PC-3 (cell line): ENCODE measurements at regions not wholly inside any gene's neighbourhood (a gene's known extent, or its start where the extent isn't known, plus 50 kb on each side); places are given as distances from the start of the nearest gene placed in this dataset.

Experiments
- ATAC-seq: fragments of 200-7000 bp; cut with Tn5 transposase; 2 replicates; pipeline ENCODE4 v1.9.1; 2020; ENCODE audit warnings: mild to moderate bottlenecking, moderate library complexity
- BruUV-seq: library from RNA; stranded (reverse); fragments of 400-500 nt; replicated peaks from 2 replicates; lab custom pipeline; 2021; lab: Mats Ljungman, UMichigan
- CTCF ChIA-PET: fragments of 300-600 bp; sonication (Branson Sonifier 250); formaldehyde crosslinking; loops from one replicate; lab custom pipeline; 2022; ENCODE audit warnings: antibody characterized with exemption; lab: Charles Lee
- POLR2A ChIA-PET: fragments of 300-600 bp; sonication (Branson Sonifier 250); formaldehyde crosslinking; loops from one replicate; lab custom pipeline; 2022; ENCODE audit warnings: antibody characterized with exemption; ENCODE audit not compliant: unreplicated experiment; lab: Charles Lee
- DNase-seq: peaks from one replicate; pipeline ENCODE4 v3.0.0-alpha.2; 2015
- H2AFZ ChIP-seq: fragments of 300-600 bp; sonication (generic); 2 replicates; pipeline ENCODE4 v1.6.0; 2016; ENCODE audit warnings: antibody characterized with exemption, low read length
- H3F3A ChIP-seq: fragments of 300-600 bp; sonication (generic); one replicate; pipeline ENCODE4 v1.6.0; 2017; ENCODE audit warnings: antibody characterized with exemption, low read length, control low read depth, mild to moderate bottlenecking; ENCODE audit not compliant: unreplicated experiment
- H3K27ac ChIP-seq: fragments of 300-600 bp; sonication (generic); 2 replicates; pipeline ENCODE4 v1.5.1; 2016; ENCODE audit warnings: mild to moderate bottlenecking, low read length
- H3K27me3 ChIP-seq: fragments of 300-600 bp; sonication (generic); 2 replicates; pipeline ENCODE4 v1.6.1; 2016; ENCODE audit warnings: low read length, mixed read lengths
- H3K36me3 ChIP-seq: fragments of 300-600 bp; sonication (generic); 2 replicates; pipeline ENCODE4 v1.6.1; 2016; ENCODE audit warnings: low read depth, mixed run types, low read length, mixed read lengths
- H3K4me1 ChIP-seq: fragments of 300-600 bp; sonication (generic); 2 replicates; pipeline ENCODE4 v1.5.1; 2016; ENCODE audit warnings: low read length; ENCODE audit not compliant: insufficient read depth
- H3K4me2 ChIP-seq: fragments of 300-600 bp; sonication (generic); 2 replicates; pipeline ENCODE4 v1.6.0; 2016; ENCODE audit warnings: low read length
- H3K4me3 ChIP-seq: fragments of 300-600 bp; sonication (generic); 2 replicates; pipeline ENCODE4 v1.5.1; 2016; ENCODE audit warnings: mild to moderate bottlenecking, low read length, mixed read lengths
- H3K79me2 ChIP-seq: fragments of 300-600 bp; sonication (generic); 2 replicates; pipeline ENCODE4 v1.6.1; 2017; ENCODE audit warnings: low read length, mixed read lengths
- H3K9ac ChIP-seq: fragments of 300-600 bp; sonication (generic); 2 replicates; pipeline ENCODE4 v1.6.0; 2016; ENCODE audit warnings: mild to moderate bottlenecking, low read length
- H3K9me2 ChIP-seq: fragments of 300-600 bp; sonication (generic); replicated peaks from 2 replicates; pipeline ENCODE4 v1.6.1; 2016; ENCODE audit warnings: mixed run types, low read length, mixed read lengths
- H3K9me3 ChIP-seq: fragments of 300-600 bp; sonication (generic); 2 replicates; pipeline ENCODE4 v1.6.1; 2016; ENCODE audit warnings: low read length, mixed read lengths
- H4K20me1 ChIP-seq: fragments of 300-600 bp; sonication (generic); 2 replicates; pipeline ENCODE4 v1.6.1; 2016; ENCODE audit warnings: low read length, mixed read lengths
- CTCF ChIP-seq: fragments of 300-600 bp; sonication (generic); conservative IDR thresholded peaks from 2 replicates; pipeline ENCODE4 v1.5.1; 2017; ENCODE audit warnings: antibody characterized with exemption, low read depth, mild to moderate bottlenecking, low read length
- EZH2 ChIP-seq: fragments of 300-600 bp; sonication (generic); IDR thresholded peaks from one replicate; pipeline ENCODE4 v1.6.1; 2017; ENCODE audit warnings: antibody characterized with exemption, mild to moderate bottlenecking, low read length; ENCODE audit not compliant: unreplicated experiment
- EZH2phosphoT487 ChIP-seq: fragments of 300-600 bp; sonication (generic); IDR thresholded peaks from 2 replicates; pipeline ENCODE4 v1.6.1; 2018; ENCODE audit warnings: mild to moderate bottlenecking, antibody characterized with exemption, low read length, borderline replicate concordance
- intact Hi-C: fragments of 100-400 bp; cut with micrococcal nuclease; formaldehyde crosslinking; loops from 2 replicates; pipeline ENCODE4 v1.9.0; 2023

DNA sequence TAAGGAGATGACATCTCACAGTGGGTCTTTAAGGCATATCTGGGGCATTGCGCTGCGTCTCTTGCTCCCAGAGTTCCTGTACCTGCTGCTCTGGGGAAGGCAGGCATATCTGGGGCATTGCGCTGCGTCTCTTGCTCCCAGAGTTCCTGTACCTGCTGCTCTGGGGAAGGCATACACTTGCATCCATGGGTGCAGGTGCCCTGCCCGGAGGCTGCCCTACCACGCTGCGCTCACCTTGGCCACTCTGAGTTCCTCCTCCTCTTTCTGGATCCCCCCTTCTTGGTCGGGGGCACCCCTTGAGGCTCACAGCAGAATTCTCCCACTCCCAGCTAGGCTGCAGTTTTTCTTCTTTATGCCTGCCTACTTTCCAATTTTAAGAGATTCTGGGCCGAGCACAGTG, 60.9 kb upstream of the TMTC4 start:
- Histone ChIP-seq H3K4me3 (no peak overlapping the region), H3K27me3 (no peaks in the 10 kb centered on the region), H3K79me2 (no peaks in the 10 kb centered on the region), H3K4me2 (no peak overlapping the region), H2AFZ (no peak overlapping the region), H3K9ac (no peak overlapping the region), H3K9me2 (no peaks in the 10 kb centered on the region), H3K4me1 (no peaks in the 10 kb centered on the region), H3F3A (no peaks in the 10 kb centered on the region), H4K20me1 (no peaks in the 10 kb centered on the region), H3K27ac (no peak overlapping the region), H3K36me3 (no peaks in the 10 kb centered on the region), H3K9me3 (no peaks in the 10 kb centered on the region)
- TF ChIP-seq EZH2, result no peak
- TF ChIP-seq EZH2phosphoT487, result no peak
- no peak for TF ChIP-seq CTCF
- no peak for ATAC-seq
- no peak for DNase-seq
- POLR2A ChIA-PET, result no interaction called here
- intact Hi-C loops, result no loop called here
- CTCF ChIA-PET, result no interaction called here
- no TSS peak for BruUV-seq

DNA sequence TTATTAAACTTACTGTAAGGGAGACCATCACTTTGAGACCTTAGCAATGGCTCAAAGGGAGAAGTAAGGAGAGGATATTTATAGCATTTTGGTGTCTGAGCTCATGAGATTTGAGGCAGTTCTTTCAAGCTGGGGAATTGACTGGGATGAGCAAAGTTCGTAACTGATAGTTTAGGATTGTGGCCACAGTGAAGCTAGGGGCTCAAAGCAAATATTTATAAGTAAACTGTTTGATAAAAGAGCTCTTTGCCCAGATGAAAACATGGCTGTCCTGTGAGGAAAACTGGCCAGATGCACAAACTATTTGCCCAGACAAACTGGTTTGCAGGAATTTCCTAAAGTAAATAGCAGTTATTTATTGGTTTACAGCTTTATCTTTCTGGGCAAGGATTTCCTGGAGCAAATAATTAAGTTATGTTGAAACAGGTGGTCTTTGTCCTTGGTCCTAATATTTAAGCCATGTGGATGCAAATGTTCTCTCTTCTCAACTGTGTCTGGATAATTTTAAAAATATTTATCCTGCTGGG, 59.7 kb upstream of the TMTC4 start:
- no peaks in the 10 kb centered on the region for H3K79me2 ChIP-seq

More for the DNA sequence above, 59.7 kb upstream of the TMTC4 start:
- Histone ChIP-seq H3K9me3 (no peaks in the 10 kb centered on the region), H3K27me3 (no peaks in the 10 kb centered on the region), H3K4me1 (no peaks in the 10 kb centered on the region), H3K4me2 (no peak overlapping the region), H3K36me3 (no peaks in the 10 kb centered on the region), H3K9me2 (no peaks in the 10 kb centered on the region), H3F3A (no peaks in the 10 kb centered on the region), H2AFZ (no peak overlapping the region), H3K9ac (no peak overlapping the region), H4K20me1 (no peaks in the 10 kb centered on the region), H3K27ac (no peak overlapping the region), H3K4me3 (no peak overlapping the region)
- TF ChIP-seq CTCF, result no peak
- no peak for TF ChIP-seq EZH2phosphoT487
- TF ChIP-seq EZH2, result no peak
- BruUV-seq, result no TSS peak
- no peak for ATAC-seq
- POLR2A ChIA-PET, result no interaction called here
- intact Hi-C loops, result no loop called here
- DNase-seq, result peak; percentile 43
- CTCF ChIA-PET, result no interaction called here
